Right lobe of liver (tissue), 6 donors: ENCODE measurements at regions not wholly inside any gene's neighbourhood (a gene's known extent, or its start where the extent isn't known, plus 50 kb on each side); places are given as distances from the start of the nearest gene placed in this dataset.

ENCODE experiments used
- ATAC-seq, 4 donors: fragments of 200-7000 bp; cut with Tn5 transposase; one replicate each; pipeline ENCODE4 v1.9.1; 2020; ENCODE audit warnings: mild to moderate bottlenecking in 4 of 4, moderate library complexity in 4 of 4
- DNase-seq, 3 donors: peaks; one replicate each; pipeline ENCODE4 v3.0.0-alpha.2; 2020
- H3K27ac ChIP-seq, 3 donors: fragments of 200-600 bp; one replicate each; pipeline ENCODE4 v1.8.0; 2022
- H3K27me3 ChIP-seq, 2 donors: fragments of 200-600 bp; one replicate each; pipeline ENCODE4 v1.8.0; 2022
- H3K36me3 ChIP-seq, 4 donors: fragments of 200-600 bp; sonication (generic) in 1 of 4; one replicate each; pipeline versions ENCODE4 v1.5.1 to v1.8.0; 2017 to 2022; ENCODE audit warnings: control low read depth in 1 of 4
- H3K4me1 ChIP-seq, 4 donors: fragments of 200-600 bp; sonication (generic) in 1 of 4; one replicate each; pipeline versions ENCODE4 v1.5.1 to v1.8.0; 2017 to 2022; ENCODE audit warnings: control low read depth in 1 of 4
- H3K4me3 ChIP-seq, 3 donors: fragments of 200-600 bp; one replicate each; pipeline ENCODE4 v1.8.0; 2022
- H3K9me3 ChIP-seq, 4 donors: fragments of 200-600 bp; sonication (generic) in 1 of 4; one replicate each; pipeline versions ENCODE4 v1.5.1 to v1.8.0; 2017 to 2022; ENCODE audit warnings: control low read depth in 1 of 4
- CTCF ChIP-seq, 4 donors: fragments of 200-600 bp in 3 of 4; fragments of 450-650 bp in 1 of 4; IDR thresholded peaks; one replicate each; pipeline versions ENCODE4 v1.5.1 to v1.8.0; 2016 to 2022; ENCODE audit warnings: antibody characterized with exemption in 4 of 4, mild to moderate bottlenecking in 2 of 4
- POLR2A ChIP-seq: fragments of 450-650 bp; IDR thresholded peaks from one replicate; pipeline ENCODE4 v1.6.1; 2017; ENCODE audit warnings: antibody characterized with exemption, mild to moderate bottlenecking
- WGBS: methylation state at CpG from one replicate; pipeline ENCODE4 v1.1.6; 2018; ENCODE audit warnings: low coverage, low lambda C conversion rate; ENCODE audit not compliant: insufficient coverage; ENCODE audit errors: missing lambda C conversion rate; 5-methylcytosine and 5-hydroxymethylcytosine counted together
- intact Hi-C, 2 donors: fragments of 100-400 bp; cut with DNase I; formaldehyde crosslinking; loops; one replicate each; pipeline versions ENCODE4 v1.11.2 to v1.14.1; 2022
- donor health status: DM: no; HTN: yes; CAD: no.
- donor health status: DM: no; HTN: no; CAD: no.
- donor health status: DM: no; HTN: no; CAD: no.
- donor health status: DM: no; HTN: yes; CAD: no.
- donor health status: DM: no; HTN: yes; CAD: no.

- no peak for ATAC-seq
- Histone ChIP-seq H3K27ac (no peak overlapping the region), H3K9me3 (no peaks in the 10 kb centered on the region), H3K36me3 (no peaks in the 10 kb centered on the region), H3K4me3 (no peak overlapping the region), H3K4me1 (no peaks in the 10 kb centered on the region), H3K27me3 (no peaks in the 10 kb centered on the region)
- 29% methylated on average over 4 of the region's 4 CpGs for WGBS
- TF ChIP-seq CTCF (IDR thresholded peaks at IDR 0.05), result no peak
- no peak for TF ChIP-seq POLR2A
- intact Hi-C loops, result no loop called here
- DNase-seq, result no peak
Measured at GRCh38 chr7:53100091-53100490, 64.7 kb downstream of the POM121L12 start.

- Histone ChIP-seq H3K27ac (no peak overlapping the region), H3K36me3 (no peaks in the 10 kb centered on the region), H3K27me3 (no peaks in the 10 kb centered on the region), H3K4me3 (no peak overlapping the region), H3K9me3 (no peaks in the 10 kb centered on the region), H3K4me1 (no peaks in the 10 kb centered on the region)
- TF ChIP-seq CTCF (IDR thresholded peaks at IDR 0.05) (no peak), POLR2A (no peak)
- ATAC-seq (no peak), DNase-seq (no peak)
- WGBS, result 57% methylated on average over 7 of the region's 7 CpGs
- intact Hi-C loops, result no loop called here
Measured at GRCh38 chr7:53101026-53101425, 65.6 kb downstream of the POM121L12 start.

- no peaks in the 10 kb centered on the region for H3K27me3 ChIP-seq
- TF ChIP-seq CTCF (IDR thresholded peaks at IDR 0.05), result no peak
- TF ChIP-seq POLR2A, result no peak
- H3K4me3 ChIP-seq, result no peak overlapping the region
- intact Hi-C loops, result no loop called here
- ATAC-seq, result no peak
- no peak overlapping the region for H3K27ac ChIP-seq
- H3K4me1 ChIP-seq, result no peaks in the 10 kb centered on the region
- no peaks in the 10 kb centered on the region for H3K36me3 ChIP-seq
- no peaks in the 10 kb centered on the region for H3K9me3 ChIP-seq
- DNase-seq, result no peak
- 49% methylated on average over 4 of the region's 4 CpGs for WGBS
Measured at GRCh38 chr7:53110425-53110824, 75.0 kb downstream of the POM121L12 start.

GRCh38 chr7:53111031-53111430 is 75.6 kb downstream of the POM121L12 start:
- intact Hi-C loops, result no loop called here
- no peak overlapping the region for H3K4me3 ChIP-seq
- H3K4me1 ChIP-seq, result no peaks in the 10 kb centered on the region
- no peak overlapping the region for H3K27ac ChIP-seq
- DNase-seq, result no peak
- WGBS, result 20% methylated on average over 1 of the region's 1 CpG
- no peak for ATAC-seq
- H3K27me3 ChIP-seq, result no peaks in the 10 kb centered on the region
- no peaks in the 10 kb centered on the region for H3K9me3 ChIP-seq
- TF ChIP-seq POLR2A (no peak), CTCF (IDR thresholded peaks at IDR 0.05) (no peak)
- no peaks in the 10 kb centered on the region for H3K36me3 ChIP-seq

GRCh38 chr7:53113424-53113823 is 78.0 kb downstream of the POM121L12 start:
- DNase-seq (no peak), ATAC-seq (no peak)
- Histone ChIP-seq H3K9me3 (no peaks in the 10 kb centered on the region), H3K4me3 (no peak overlapping the region), H3K27ac (no peak overlapping the region), H3K36me3 (no peaks in the 10 kb centered on the region), H3K4me1 (no peaks in the 10 kb centered on the region), H3K27me3 (no peaks in the 10 kb centered on the region)
- 37% methylated on average over 4 of the region's 4 CpGs for WGBS
- TF ChIP-seq CTCF (IDR thresholded peaks at IDR 0.05), result no peak
- no peak for TF ChIP-seq POLR2A
- intact Hi-C loops, result no loop called here
